ENCODE measurements at regions not wholly inside any gene's neighbourhood (a gene's known extent, or its start where the extent isn't known, plus 50 kb on each side); places are given as distances from the start of the nearest gene placed in this dataset.

GRCh38 chr13:103284466-103284865, 218.2 kb upstream of the SLC10A2 start:
- Mint-ChIP-seq H3K36me3 (ENCODE audit: unreplicated experiment) (no peaks in the 10 kb centered on the region), H3K9me3 (ENCODE audit: unreplicated experiment) (peaks cover 2% of the 10 kb centered on the region), H3K27ac (ENCODE audit: unreplicated experiment) (no peak overlapping the region), H3K4me3 (ENCODE audit: unreplicated experiment) (no peak overlapping the region), H3K27me3 (ENCODE audit: unreplicated experiment) (no peaks in the 10 kb centered on the region), H3K4me1 (ENCODE audit: low read depth, unreplicated experiment) (peaks cover 2% of the 10 kb centered on the region)
- DNase-seq: no peak
- TF ChIP-seq CTCF (IDR thresholded peaks at IDR 0.05; ENCODE audit: partially characterized antibody, unreplicated experiment): no peak

- H3K4me3 Mint-ChIP-seq (ENCODE audit: unreplicated experiment): no peak overlapping the region
These were observed 217.2 kb upstream of the SLC10A2 start for GRCh38 chr13:103283451-103283820.

GRCh38 chr13:103282571-103283450, 216.6 kb upstream of the SLC10A2 start:
- H3K9me3 Mint-ChIP-seq (ENCODE audit: unreplicated experiment): peaks cover 2% of the 10 kb centered on the region
- peaks cover 2% of the 10 kb centered on the region for H3K4me1 Mint-ChIP-seq (ENCODE audit: low read depth, unreplicated experiment)
- H3K4me3 Mint-ChIP-seq (ENCODE audit: unreplicated experiment): no peak overlapping the region
- no peak for DNase-seq
- TF ChIP-seq CTCF (IDR thresholded peaks at IDR 0.05; ENCODE audit: partially characterized antibody, unreplicated experiment): no peak
- H3K36me3 Mint-ChIP-seq (ENCODE audit: unreplicated experiment): no peaks in the 10 kb centered on the region
- H3K27ac Mint-ChIP-seq (ENCODE audit: unreplicated experiment): no peak overlapping the region
- peaks cover 2% of the 10 kb centered on the region for H3K27me3 Mint-ChIP-seq (ENCODE audit: unreplicated experiment)

More at GRCh38 chr13:103283451-103283820, 217.2 kb upstream of the SLC10A2 start:
- Mint-ChIP-seq H3K27me3 (ENCODE audit: unreplicated experiment) (peaks cover 2% of the 10 kb centered on the region), H3K4me1 (ENCODE audit: low read depth, unreplicated experiment) (peaks cover 2% of the 10 kb centered on the region), H3K9me3 (ENCODE audit: unreplicated experiment) (peaks cover 2% of the 10 kb centered on the region), H3K27ac (ENCODE audit: unreplicated experiment) (no peak overlapping the region), H3K36me3 (ENCODE audit: unreplicated experiment) (no peaks in the 10 kb centered on the region)
- DNase-seq: no peak
- TF ChIP-seq CTCF (IDR thresholded peaks at IDR 0.05; ENCODE audit: partially characterized antibody, unreplicated experiment): no peak

- Mint-ChIP-seq H3K36me3 (ENCODE audit: unreplicated experiment) (no peaks in the 10 kb centered on the region), H3K27ac (ENCODE audit: unreplicated experiment) (no peak overlapping the region), H3K27me3 (ENCODE audit: unreplicated experiment) (peaks cover 2% of the 10 kb centered on the region), H3K9me3 (ENCODE audit: unreplicated experiment) (peaks cover 2% of the 10 kb centered on the region), H3K4me3 (ENCODE audit: unreplicated experiment) (no peak overlapping the region), H3K4me1 (ENCODE audit: low read depth, unreplicated experiment) (peaks cover 2% of the 10 kb centered on the region)
- no peak for DNase-seq
- TF ChIP-seq CTCF (IDR thresholded peaks at IDR 0.05; ENCODE audit: partially characterized antibody, unreplicated experiment): no peak
These were observed 211.9 kb upstream of the SLC10A2 start for GRCh38 chr13:103277959-103278694.
